HG03196 (cell line): ENCODE measurements at regions not wholly inside any gene's neighbourhood (a gene's known extent, or its start where the extent isn't known, plus 50 kb on each side); places are given as distances from the start of the nearest gene placed in this dataset.

Source experiments
- ATAC-seq: cut with Tn5 transposase; IDR thresholded peaks from one replicate; pipeline ENCODE4 v1.9.1; 2021; ENCODE audit not compliant: unreplicated experiment

DNA sequence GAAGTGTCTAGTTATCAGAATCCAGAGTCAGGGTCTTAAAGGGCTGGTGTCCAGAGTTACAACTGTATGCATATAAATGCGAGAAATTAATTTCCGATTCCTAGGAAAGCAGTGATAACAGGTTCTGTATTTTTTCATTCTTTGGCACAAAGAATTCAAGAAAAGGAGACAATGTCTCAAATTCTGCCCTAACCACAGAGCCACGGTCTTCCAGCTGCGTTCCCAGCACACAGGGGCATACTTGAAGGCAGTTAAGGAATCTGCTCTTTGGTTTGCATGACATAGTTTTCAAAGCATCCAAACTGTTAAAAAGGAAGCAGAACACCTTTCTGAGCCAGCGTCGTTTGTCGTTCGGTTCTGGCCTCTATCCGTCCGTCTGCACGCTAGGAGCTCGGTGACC lies 416.9 kb upstream of the MKI67 start:
- ATAC-seq, result no peak

DNA sequence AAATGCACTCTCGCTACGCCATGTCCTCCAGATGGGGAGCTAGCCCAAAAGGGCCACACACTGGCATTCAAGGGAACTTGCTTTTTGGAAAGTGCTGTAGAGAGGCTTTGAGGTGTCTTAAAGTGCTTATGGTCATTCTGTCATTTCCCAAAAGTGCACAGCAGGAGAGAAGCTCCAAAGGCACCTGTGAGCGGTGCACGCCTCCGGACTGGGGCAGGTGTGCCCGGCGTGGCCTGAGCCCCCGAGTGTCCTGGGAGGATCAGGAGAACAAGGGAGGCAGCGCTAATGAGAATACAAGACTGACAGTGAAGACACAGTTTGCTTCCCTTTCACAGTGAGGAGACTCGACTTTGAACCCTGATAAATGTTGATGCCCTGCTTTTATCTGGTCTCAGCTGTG lies 419.0 kb upstream of the MKI67 start:
- ATAC-seq, result no peak

DNA sequence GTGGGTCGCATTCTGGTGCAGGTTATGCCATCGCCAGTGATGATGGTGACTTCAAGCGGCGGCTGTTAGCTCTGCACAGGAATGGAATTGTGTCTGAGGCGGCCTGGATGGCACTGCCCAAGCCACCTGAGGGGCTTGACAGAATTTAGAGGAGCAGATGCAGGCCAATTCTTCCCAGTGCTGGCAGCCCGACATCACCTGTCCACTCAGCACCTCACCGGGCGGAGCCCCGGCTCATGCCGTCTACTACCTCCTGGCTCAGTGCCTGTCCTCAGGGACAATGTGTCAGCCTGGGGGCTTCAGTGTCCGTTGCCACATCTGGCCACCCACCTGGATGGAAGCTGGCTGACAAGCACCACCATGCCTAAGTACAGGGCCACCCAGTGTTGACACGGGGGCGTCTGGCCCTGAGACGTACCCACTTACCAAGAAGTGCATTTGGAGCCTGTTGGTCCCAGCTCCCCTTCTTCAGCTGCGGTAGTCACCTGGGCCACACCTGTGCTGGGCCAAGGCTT lies 420.5 kb upstream of the MKI67 start:
- ATAC-seq, result no peak

DNA sequence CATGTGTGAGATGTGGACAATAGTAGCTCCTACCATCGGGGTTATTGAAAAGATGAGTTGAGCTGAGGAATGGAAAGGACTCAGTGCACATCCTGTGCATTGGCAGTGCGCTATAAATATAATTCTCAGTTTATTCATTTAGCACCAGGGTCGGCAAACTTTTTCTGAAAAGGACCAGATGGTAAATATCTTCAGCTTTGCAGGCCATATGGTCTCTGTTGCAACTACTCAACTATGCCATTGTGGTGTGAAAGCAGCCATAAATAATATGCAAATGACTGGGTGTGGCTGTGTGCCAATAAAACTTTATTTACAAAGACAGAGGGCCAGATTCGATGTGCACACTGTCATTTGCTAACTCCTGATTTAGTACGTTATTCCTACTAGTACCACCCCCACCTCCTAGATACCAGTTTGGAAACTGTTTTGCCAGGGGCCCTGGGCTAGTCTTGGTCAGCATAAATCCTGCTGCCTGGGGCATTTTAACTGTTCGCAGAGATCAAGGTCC lies 422.9 kb upstream of the MKI67 start:
- no peak for ATAC-seq

DNA sequence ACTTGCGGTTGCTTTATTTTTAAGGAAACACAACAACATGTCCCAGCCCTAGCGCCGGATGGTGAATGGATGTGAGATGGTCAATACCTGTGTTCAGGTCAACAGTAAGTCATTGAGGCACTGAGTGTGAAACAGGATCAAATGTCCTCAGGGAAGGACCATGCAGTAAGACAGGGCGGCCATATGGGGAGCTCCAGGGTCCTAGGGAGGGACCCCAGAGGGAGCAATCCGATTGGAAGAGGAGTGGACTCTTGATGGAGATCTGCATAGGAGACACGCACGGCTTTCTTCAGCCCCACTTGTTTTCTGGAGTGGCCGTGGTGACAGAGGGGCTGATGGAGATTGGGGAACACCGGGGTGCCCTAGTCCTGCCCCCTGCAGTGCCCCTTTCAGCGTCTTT lies 423.8 kb upstream of the MKI67 start:
- no peak for ATAC-seq

DNA sequence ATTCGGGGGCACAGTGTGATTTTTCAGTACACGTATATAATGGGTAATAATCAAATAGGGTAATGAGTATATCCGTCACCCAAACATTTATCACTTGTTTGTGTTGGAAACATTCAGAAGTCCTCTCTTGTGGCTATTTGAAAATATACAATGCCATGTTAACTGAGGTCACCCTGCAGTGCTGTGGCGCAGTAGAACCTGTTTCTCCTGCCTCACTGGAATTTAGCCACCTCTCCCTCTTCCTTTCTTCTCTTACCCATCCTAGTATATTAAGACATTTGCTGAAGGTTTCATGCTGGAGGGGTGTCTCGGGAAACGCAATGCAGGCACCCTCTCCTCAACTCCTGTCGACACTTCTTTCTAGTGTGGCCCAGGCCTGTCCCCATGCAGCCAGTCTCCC lies 425.3 kb upstream of the MKI67 start:
- no peak for ATAC-seq

DNA sequence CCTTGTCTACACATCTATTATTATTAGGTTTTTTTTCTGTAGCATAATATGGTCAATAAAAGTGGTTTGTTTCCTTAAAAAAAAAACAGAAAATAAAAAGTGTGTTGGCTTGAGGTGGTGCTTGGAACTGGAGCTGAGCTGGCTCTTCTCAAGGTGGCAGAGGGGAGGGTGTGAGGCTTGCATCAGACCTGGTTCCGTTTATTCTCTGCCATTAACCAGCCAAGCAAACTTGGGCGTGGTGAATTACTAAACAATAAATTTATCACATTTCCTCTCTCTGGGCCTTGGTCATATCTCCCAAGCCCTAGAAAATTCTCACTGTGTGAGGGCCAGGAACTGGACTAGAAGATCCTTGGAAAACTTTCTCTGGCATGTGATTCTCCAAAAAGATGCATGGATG lies 427.5 kb upstream of the MKI67 start:
- ATAC-seq, result no peak

DNA sequence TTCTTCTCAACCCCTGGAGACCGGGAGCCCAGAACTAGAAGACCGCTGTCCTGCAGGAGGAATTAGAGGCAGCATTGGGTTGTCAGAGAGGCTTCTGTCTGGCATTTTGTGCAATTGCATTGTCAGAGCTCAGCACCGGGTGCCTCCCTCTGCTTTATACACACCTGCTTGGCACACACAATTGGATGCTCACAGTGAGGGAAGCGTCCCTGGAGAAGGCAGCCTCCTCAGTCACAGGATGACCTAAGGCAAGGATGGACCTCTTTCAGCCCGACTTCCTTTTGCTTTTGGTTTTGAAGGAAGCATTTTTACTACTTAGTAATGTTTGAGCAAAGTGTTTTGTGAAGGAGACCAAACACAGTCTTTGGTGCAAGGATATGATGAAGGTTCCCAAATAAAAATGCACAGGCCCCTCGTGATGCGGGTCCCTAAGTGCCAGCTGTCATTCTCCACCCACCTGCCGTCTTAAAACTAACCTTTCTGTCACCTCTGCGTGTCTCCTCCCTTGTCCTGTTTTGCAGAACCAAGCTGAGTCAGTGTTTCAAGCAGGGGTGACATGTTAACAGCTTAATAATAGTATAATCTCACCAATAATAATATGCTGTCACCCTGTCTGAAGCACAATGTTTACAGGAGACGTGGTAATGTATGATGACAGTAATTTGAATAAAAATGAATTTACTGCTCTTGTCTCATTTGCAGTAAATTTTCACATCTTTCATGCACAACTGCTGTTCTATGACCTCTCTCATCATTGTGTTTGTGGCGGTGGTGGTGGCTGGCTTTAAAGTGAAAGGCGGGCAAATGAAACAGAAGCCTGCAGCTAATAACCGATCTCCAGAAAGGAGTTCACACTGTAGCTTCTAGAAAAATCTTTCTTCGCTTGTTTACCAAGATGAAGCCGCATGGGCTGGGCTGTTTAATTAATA lies 430.2 kb upstream of the MKI67 start:
- no peak for ATAC-seq

DNA sequence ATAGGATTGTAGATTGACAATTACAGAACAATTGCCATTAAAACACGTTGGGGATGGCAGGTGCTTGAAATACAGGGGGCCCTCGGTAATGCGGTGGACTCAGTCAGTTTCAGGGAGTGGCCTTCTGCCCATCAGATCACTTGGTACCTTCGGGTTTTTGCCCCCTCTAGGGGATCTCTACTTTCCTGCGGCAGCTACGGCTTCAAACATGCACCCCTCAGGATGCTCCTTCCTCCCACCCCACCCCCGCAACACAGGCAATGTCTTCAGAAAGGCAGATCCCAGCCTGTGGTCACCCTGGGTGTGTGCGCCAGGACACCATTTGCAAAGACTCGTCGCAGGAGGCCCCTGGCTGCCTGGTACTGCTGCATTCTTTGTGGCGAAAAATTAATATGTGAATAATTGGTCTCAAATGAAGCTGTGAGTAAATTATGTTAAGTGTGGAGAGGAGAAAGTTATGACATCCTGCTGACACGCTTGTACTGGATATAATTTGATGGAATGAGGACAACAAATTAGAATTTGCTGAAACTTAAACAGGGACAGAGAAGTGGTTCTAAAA lies 431.0 kb upstream of the MKI67 start:
- ATAC-seq, result no peak

DNA sequence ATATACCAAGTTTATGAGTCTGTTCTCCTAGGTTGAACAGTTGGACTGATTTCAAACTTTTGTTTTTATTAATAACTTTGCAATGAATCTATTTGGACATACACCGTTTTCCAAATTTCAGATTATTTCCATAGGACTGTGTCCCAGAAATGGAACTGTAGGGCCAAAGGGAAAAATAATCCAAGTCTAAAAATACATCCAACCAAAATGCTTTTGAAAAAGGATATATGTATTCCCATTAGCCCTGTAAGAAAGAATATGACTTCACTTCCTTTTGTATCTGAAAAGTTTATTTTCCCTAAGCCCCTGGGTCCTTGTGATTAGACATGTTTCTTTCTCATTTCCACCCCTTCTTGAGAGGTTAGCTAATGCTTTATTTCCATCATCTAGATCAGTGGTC lies 434.2 kb upstream of the MKI67 start:
- ATAC-seq, result no peak

DNA sequence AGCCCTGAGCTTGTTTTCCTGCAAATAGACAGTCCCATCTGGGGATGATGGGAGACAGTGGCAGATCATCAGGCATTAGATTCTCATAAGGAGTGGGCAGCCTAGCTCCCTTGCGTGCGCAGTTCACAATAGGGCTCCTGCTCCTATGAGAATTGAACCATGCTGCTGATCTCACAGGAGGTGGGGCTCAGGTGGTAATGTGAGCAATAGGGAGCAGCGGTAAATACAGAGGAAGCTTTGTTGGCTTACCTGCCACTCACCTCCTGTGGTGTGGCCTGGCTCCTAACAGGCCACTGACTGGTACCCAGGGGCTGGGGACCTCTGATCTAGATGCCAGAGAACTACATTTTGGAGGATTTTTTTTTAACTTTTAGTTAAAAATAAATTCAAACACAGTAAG lies 434.8 kb upstream of the MKI67 start:
- no peak for ATAC-seq

DNA sequence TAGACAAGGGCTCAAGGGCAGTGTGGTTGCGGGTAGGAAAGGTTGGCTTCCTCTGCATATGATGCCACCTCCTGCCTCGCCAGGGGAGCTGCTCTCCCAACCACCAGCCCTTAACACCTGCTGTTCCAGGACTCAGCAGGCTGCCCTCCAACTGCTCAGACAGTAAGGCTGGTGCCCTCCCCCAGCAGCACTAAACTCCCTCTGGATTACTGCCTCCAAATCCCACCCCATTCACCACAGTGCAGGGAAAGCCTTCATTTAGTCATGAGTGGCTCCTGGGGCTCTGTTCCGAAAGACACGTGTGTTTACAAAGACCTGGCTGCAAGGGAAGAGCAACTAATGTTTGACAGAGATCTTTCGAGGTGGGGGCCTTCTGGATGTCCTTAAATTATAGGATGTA lies 437.2 kb upstream of the MKI67 start:
- no peak for ATAC-seq

DNA sequence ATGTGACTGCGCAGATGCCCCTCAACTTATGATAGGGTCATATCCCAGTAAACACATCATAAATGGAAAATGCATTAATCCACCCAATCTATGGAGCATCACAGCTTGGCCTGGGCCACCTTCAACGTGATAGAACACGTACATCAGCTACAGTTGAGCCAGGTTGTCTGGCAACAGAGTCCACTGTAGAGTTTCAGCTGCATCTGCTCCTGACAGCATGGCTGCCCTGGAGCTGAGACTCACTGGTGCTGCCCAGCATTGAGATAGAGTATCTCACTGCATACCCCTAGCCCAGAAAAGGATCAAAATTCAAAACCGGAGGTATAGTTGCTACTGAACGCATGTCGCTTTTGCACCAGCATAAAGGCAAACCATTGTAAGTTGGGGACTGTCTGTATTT lies 437.7 kb upstream of the MKI67 start:
- ATAC-seq, result no peak

DNA sequence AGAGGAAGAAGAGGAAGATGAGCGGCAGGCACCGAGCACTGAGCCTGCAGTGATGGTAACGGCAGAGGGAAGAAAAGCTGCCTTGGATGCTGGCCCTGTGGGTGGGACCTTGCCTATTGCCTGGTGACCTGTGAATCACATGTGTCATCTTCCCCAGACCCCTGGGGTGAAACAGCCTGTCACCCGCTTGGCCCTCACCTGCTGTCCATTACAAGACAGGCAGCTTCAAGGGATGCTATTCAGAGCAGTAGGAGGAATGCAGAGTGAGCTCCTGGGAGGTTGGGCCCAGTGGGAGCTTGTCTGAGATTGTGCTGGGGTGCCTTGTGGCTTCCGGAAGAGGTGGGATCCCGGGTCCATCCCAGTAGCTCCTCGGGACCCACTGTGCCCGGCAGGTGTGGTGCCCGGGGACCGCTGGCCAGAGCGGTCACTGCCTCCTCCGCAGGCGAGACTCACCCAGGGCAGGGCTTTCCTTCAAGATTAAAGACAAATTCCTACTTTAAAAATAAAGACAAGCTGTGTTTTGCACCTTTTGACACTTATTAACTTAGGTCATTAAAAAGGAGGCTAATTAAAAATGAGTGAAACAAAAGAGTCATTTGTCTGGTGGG lies 440.2 kb upstream of the MKI67 start:
- ATAC-seq, result no peak

DNA sequence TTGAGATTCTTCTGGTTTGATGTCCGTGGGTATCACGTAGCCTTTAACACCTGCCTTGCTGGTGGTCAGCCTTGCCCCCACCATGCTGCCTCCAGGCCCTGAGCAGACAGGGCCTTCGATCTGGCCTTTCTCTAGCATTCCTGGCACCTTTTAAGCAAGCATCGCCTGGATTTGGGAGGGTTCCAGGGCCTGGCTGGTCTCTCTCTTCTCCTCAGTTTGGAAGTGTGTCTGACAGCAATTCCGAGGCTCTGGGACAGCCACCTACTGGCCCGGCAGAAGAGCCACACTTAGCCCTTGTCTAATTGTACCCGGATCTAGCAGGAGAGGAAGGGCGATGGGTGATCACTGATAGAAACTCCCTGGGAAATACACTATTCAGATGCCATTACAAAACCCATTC lies 441.3 kb upstream of the MKI67 start:
- no peak for ATAC-seq

DNA sequence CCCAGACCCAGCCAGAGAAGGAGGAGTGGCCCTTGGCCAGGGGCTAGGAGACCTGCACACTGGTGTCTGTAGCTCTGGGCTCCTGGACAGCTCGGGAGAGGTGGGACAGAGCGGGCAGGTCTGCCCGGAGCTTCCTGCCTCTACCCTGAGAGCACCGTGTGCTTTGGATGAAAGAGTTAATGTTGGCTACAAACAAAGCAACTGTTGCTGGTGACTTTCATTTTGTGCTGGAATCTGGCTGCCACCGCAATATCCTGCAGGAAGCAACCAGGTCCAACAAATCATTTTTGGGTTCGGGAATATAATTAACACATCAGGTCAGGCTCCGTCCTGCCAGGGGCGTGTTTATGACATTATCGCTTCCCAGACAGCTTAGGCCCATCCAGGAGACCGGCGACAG lies 441.8 kb upstream of the MKI67 start:
- no peak for ATAC-seq

DNA sequence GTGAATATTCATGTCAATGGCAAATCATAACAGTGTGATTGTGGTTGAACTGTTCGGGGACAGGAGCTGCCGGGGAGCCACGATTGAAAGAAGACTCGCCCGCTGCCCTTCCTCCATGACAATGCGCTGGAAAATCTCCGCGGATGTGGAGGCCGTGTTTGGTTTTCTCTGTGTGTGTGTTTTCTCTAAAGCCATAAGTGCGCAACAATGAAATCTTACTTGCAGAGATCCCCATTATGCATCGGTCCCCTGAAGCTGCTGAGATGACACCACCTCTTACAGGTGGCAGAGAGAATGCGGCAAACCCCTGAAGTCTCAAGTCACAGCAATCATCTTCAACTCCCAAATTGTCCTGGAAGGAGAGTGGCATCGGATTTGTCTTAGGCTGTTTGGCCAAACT lies 442.3 kb upstream of the MKI67 start:
- no peak for ATAC-seq

DNA sequence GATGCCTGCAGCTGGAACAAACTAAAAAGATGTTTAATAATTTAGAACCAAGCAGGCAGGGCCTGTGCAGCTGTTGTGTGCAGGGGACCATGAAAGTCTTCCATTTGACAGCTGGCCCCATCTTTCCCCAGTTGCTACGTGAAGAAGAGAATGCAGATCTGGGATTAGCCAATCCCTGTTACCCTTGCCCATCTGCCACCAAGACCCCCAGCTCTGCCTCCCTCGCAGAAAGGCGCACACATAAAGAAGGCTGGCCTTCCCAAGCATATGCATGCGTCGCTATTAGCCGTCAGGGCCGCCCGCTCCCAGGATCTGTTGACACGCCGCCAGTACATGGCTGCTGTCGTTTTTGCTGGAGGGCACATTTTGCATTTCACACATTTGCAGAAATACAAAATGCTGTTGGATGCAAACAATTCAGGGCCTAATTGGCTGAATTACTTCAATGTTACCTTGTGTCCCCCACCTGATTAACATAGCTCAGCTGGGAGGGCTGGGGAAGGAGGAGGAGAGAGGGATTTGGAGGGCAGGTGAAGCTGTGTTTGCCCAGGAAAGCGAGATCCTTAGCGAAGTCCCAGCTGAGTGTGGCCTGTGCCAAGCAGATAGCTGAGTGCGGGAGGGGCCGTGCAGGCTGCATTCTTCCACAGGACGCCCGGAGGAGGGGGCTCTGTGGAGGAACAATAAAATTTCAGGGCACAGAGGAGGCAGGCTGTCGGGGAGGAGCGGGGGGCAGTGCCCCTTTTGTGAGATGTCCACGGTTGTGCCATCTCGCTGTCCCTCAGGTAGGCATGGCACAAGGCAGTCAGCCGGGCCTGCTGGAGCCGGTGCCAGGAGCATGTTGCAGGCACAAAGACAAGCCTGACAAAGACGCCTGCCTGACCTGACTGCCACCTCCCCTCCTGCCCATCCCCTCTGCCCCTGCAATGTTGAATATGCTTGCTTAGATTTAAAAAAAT lies 443.0 kb upstream of the MKI67 start:
- ATAC-seq, result no peak

DNA sequence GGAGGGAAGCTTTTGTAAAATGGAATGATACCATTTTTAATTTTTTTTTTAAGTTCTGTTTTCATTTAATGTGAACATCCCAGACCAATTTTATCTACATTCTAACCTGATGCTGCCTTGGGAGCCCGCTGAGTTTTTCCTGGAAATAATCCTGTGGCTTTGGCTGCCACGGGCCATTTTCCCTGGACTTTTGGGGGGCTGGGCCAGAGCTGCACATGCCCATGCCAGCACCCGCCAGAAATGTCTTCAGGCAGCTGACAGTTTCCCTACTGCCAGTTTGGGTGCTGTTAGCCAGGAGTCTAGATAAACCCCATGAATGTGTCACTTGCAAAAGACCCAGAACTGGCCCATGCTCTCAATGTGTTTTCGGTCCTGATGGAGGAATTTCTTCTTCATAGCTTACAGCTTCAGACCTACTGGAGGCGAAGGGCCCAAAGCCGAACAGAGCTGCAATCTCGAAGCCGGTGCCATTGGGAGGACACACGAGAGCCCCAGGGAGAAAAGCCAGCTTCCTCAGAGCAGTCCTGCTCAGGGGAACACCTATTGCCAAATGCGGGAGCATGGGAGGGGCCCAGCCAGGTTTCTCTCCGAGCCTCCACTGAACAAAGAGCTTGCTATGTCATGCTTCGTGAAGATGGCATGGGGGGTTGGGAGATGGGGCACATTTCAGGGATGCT lies 444.2 kb upstream of the MKI67 start:
- ATAC-seq, result no peak

DNA sequence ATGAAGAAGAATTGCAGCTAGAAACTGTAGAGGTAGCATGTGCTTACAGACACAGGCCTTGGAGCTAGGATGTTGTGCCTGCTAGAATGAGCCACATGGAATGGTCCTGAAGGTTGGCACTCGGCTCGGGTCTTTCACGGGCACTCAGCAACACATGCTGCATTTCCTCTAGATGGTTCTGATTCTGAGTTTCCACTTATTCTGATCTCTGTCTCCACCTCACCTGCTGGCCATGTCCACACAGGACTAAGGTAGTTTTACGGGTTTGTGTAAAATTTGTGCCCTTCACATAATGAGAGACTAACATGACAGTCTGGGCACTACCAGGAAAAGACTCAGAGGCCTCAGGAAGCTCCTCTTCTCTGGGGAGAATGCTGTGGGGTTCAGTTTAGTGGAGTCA lies 444.8 kb upstream of the MKI67 start:
- ATAC-seq, result no peak
